ENCODE measurements at regions not wholly inside any gene's neighbourhood (a gene's known extent, or its start where the extent isn't known, plus 50 kb on each side); places are given as distances from the start of the nearest gene placed in this dataset.

GRCh38 chr10:34010891-34011290, 676.4 kb upstream of the NRP1 start:
- Histone ChIP-seq H2AFZ (ENCODE audit: low read length) (no peak overlapping the region), H3K23ac (ENCODE audit: insufficient read length) (no peak overlapping the region), H4K5ac (ENCODE audit: insufficient read length, low read depth, low read length) (no peak overlapping the region), H3K27me3 (replicated peaks in 1 of 4; ENCODE audit: control insufficient read depth in 3 of 4, extremely low read depth in 1 of 4, insufficient read depth in 3 of 4, low read length in 3 of 4) (no peaks in the 10 kb centered on the region), H2BK15ac (ENCODE audit: low read length) (no peak overlapping the region), H3K4ac (replicated peaks; ENCODE audit: insufficient read length, low read depth, low read length) (no peak overlapping the region), H3K79me1 (ENCODE audit: low read depth, low read length) (no peaks in the 10 kb centered on the region), H2BK5ac (ENCODE audit: low read depth, low read length) (no peak overlapping the region), H3K9me3 (ENCODE audit: insufficient read depth in 2 of 2, low read depth in 1 of 2, low read length in 1 of 2) (no peaks in the 10 kb centered on the region), H2BK120ac (replicated peaks; ENCODE audit: low read depth, low read length) (no peak overlapping the region), H3K18ac (ENCODE audit: extremely low read depth, low read length) (no peak overlapping the region), H2AK5ac (ENCODE audit: low read depth, low read length) (no peak overlapping the region), H2BK20ac (ENCODE audit: low read length) (no peak overlapping the region), H3K27ac (ENCODE audit: low read depth, low read length) (no peak overlapping the region), H3K4me1 (replicated peaks in 1 of 4; ENCODE audit: control insufficient read depth in 3 of 4, insufficient read depth in 4 of 4, low read length in 3 of 4) (peaks cover 0 to 5% (median 2%) of the 10 kb centered on the region in 4 experiments; a peak in 3 of 7 replicates), H4K8ac (ENCODE audit: extremely low read depth, insufficient read depth, low read length) (no peak overlapping the region), H3K4me2 (ENCODE audit: insufficient read depth in 1 of 2, low read depth in 2 of 2, low read length in 2 of 2) (no peak overlapping the region), H4K91ac (replicated peaks; ENCODE audit: insufficient read length, low read length) (no peak overlapping the region), H3K79me2 (ENCODE audit: control insufficient read depth in 1 of 2, insufficient read depth in 2 of 2, low read length in 2 of 2) (no peaks in the 10 kb centered on the region), H2BK12ac (ENCODE audit: low read depth, low read length) (no peak overlapping the region), H3K14ac (ENCODE audit: insufficient read length) (no peak overlapping the region), H3K23me2 (ENCODE audit: low read depth, low read length) (no peaks in the 10 kb centered on the region), H3K4me3 (ENCODE audit: extremely low read depth in 1 of 4, insufficient read depth in 2 of 4, low read depth in 3 of 4, low read length in 4 of 4) (no peak overlapping the region), H4K20me1 (replicated peaks in 1 of 2; ENCODE audit: control insufficient read depth in 1 of 2, insufficient read depth in 2 of 2, low read length in 2 of 2) (no peaks in the 10 kb centered on the region), H3K56ac (replicated peaks; ENCODE audit: insufficient read length, low read depth, low read length) (no peak overlapping the region), H3K36me3 (ENCODE audit: control insufficient read depth in 2 of 4, insufficient read depth in 4 of 4, low read length in 3 of 4) (no peaks in the 10 kb centered on the region), H3K9ac (replicated peaks in 1 of 4; ENCODE audit: extremely low read depth in 1 of 4, low read depth in 3 of 4, low read length in 3 of 4) (no peak overlapping the region)
- TF ChIP-seq RNF2 (IDR thresholded peaks at IDR 0.05; ENCODE audit: borderline replicate concordance, low read depth, low read length, missing control alignments, poor library complexity, severe bottlenecking), result no peak
- peak; percentile 41 for TF ChIP-seq E2F6 (IDR thresholded peaks at IDR 0.05)
- ChIA-PET POLR2A (ENCODE audit: partially characterized antibody) (interaction anchor here (0.7 kb wide), 1 partner anchor 803 kb away, joined by 4 read pairs; no protein-coding TSS in a partner anchor), CTCF (ENCODE audit: partially characterized antibody) (no interaction called here)
- no peak for FAIRE-seq
- no peak for DNase-seq (ENCODE audit: low read depth in 1 of 2, low spot score in 2 of 2)
- 95% methylated on average over 2 of the region's 2 CpGs; no CpG with 5 or more reads in 1 of the 2 experiments for WGBS, 2 experiments (ENCODE audit: extremely low coverage in 1 of 2, insufficient coverage in 1 of 2, insufficient read length in 1 of 2, insufficient replicate concordance in 2 of 2, low coverage in 1 of 2, low lambda C conversion rate in 2 of 2, missing lambda C conversion rate in 1 of 2)

Data from H1 (cell line).